ENCODE measurements at regions not wholly inside any gene's neighbourhood (a gene's known extent, or its start where the extent isn't known, plus 50 kb on each side); places are given as distances from the start of the nearest gene placed in this dataset.

GRCh38 chr6:137751768-137752560, 115.1 kb upstream of the TNFAIP3 start:
- TF ChIP-seq CTCF (IDR thresholded peaks at IDR 0.05): no peak
- TF ChIP-seq POLR2A (IDR thresholded peaks at IDR 0.05): no peak
- TF ChIP-seq POLR2AphosphoS5 (IDR thresholded peaks at IDR 0.05): no peak
- TF ChIP-seq EP300 (IDR thresholded peaks at IDR 0.05): no peak

Measured in gastroesophageal sphincter (tissue), 3 donors.